Activated T-cell treated with anti-CD3 and anti-CD28 coated beads, Interleukin-2, amount 50 U/mL, for 72 hours (primary cell): ENCODE measurements at regions not wholly inside any gene's neighbourhood (a gene's known extent, or its start where the extent isn't known, plus 50 kb on each side); places are given as distances from the start of the nearest gene placed in this dataset.
A peak's percentile ranks its signal among the peaks of the same experiment; 100 is the strongest.

Experiments
- ATAC-seq, 2 donors: fragments of 150-1000 bp; cut with Tn5 transposase; replicated peaks in 1 of 2; 2 replicates each; pipeline ENCODE4 v1.10.0; 2021; ENCODE audit warnings: moderate library complexity in 2 of 2, mild to moderate bottlenecking in 1 of 2
- DNase-seq, 2 donors: peaks; one replicate each; pipeline ENCODE4 v3.0.0; 2021 to 2022; ENCODE audit warnings: mixed read lengths in 1 of 2
- H3K27ac Mint-ChIP-seq: one replicate; pipeline ENCODE4 v1.8.0; 2022; ENCODE audit warnings: mild to moderate bottlenecking, moderate library complexity, mixed read lengths
- H3K27me3 Mint-ChIP-seq: one replicate; pipeline ENCODE4 v1.8.0; 2022; ENCODE audit warnings: low read depth, mixed read lengths
- H3K36me3 Mint-ChIP-seq, 2 donors: one replicate each; pipeline ENCODE4 v1.8.0; 2022; ENCODE audit warnings: mixed read lengths in 2 of 2, mild to moderate bottlenecking in 1 of 2; ENCODE audit not compliant: insufficient read depth in 2 of 2
- H3K4me1 Mint-ChIP-seq: one replicate; pipeline ENCODE4 v1.8.0; 2022; ENCODE audit warnings: low read depth, mixed read lengths
- H3K4me3 Mint-ChIP-seq, 2 donors: one replicate each; pipeline ENCODE4 v1.8.0; 2022; ENCODE audit warnings: mild to moderate bottlenecking in 2 of 2, mixed read lengths in 2 of 2, moderate library complexity in 2 of 2
- H3K9me3 Mint-ChIP-seq, 2 donors: one replicate each; pipeline ENCODE4 v1.8.0; 2022; ENCODE audit warnings: mixed read lengths in 2 of 2

GRCh38 chr10:90313576-90314325, 544.1 kb downstream of the HTR7 start:
- peaks cover 5% of the 10 kb centered on the region for H3K27me3 Mint-ChIP-seq
- no peak for DNase-seq
- H3K9me3 Mint-ChIP-seq, result peaks cover 0 to 4% of the 10 kb centered on the region in 2 donors
- no peak overlapping the region for H3K27ac Mint-ChIP-seq
- H3K4me3 Mint-ChIP-seq, result no peak overlapping the region
- peaks cover 1% of the 10 kb centered on the region for H3K4me1 Mint-ChIP-seq
- ATAC-seq, result no peak
- no peaks in the 10 kb centered on the region for H3K36me3 Mint-ChIP-seq

GRCh38 chr10:90314718-90315117, 543.1 kb downstream of the HTR7 start:
- Mint-ChIP-seq H3K9me3 (no peaks in the 10 kb centered on the region), H3K36me3 (no peaks in the 10 kb centered on the region), H3K4me1 (peaks cover 10% of the 10 kb centered on the region), H3K27me3 (peaks cover 6% of the 10 kb centered on the region), H3K27ac (no peak overlapping the region), H3K4me3 (no peak overlapping the region)
- DNase-seq (no peak), ATAC-seq (no peak)

- no peaks in the 10 kb centered on the region for H3K9me3 Mint-ChIP-seq
- H3K27me3 Mint-ChIP-seq, result peaks cover 6% of the 10 kb centered on the region
- no peak overlapping the region for H3K4me3 Mint-ChIP-seq
- H3K36me3 Mint-ChIP-seq, result no peaks in the 10 kb centered on the region
- ATAC-seq (no peak), DNase-seq (no peak)
- no peak overlapping the region for H3K27ac Mint-ChIP-seq
- peaks cover 10% of the 10 kb centered on the region for H3K4me1 Mint-ChIP-seq
Measured at GRCh38 chr10:90317172-90317571, 540.7 kb downstream of the HTR7 start.

- Mint-ChIP-seq H3K27ac (no peak overlapping the region), H3K27me3 (peaks cover 11% of the 10 kb centered on the region), H3K36me3 (no peaks in the 10 kb centered on the region), H3K9me3 (peaks cover 0 to 2% of the 10 kb centered on the region in 2 donors), H3K4me3 (no peak overlapping the region), H3K4me1 (peaks cover 10% of the 10 kb centered on the region)
- DNase-seq (no peak), ATAC-seq (no peak)
Measured at GRCh38 chr10:90318659-90319058, 539.2 kb downstream of the HTR7 start.

GRCh38 chr10:90319188-90319914, 538.5 kb downstream of the HTR7 start:
- peak; percentile 6 to 25 for DNase-seq

GRCh38 chr10:90321132-90321816, 536.6 kb downstream of the HTR7 start:
- Mint-ChIP-seq H3K27ac (no peak overlapping the region), H3K4me1 (peaks cover 10% of the 10 kb centered on the region), H3K9me3 (peaks cover 0 to 2% of the 10 kb centered on the region in 2 donors), H3K27me3 (peaks cover 11% of the 10 kb centered on the region), H3K4me3 (no peak overlapping the region), H3K36me3 (no peaks in the 10 kb centered on the region)
- DNase-seq (no peak), ATAC-seq (no peak)

More at GRCh38 chr10:90319188-90319914, 538.5 kb downstream of the HTR7 start:
- Mint-ChIP-seq H3K4me1 (peaks cover 10% of the 10 kb centered on the region), H3K36me3 (no peaks in the 10 kb centered on the region), H3K9me3 (peaks cover 0 to 2% of the 10 kb centered on the region in 2 donors), H3K4me3 (no peak overlapping the region), H3K27ac (no peak overlapping the region), H3K27me3 (peaks cover 11% of the 10 kb centered on the region)
- peak; percentile 83 to 95 for ATAC-seq

- H3K4me3 Mint-ChIP-seq, result no peak overlapping the region
- no peak overlapping the region for H3K27ac Mint-ChIP-seq
- ATAC-seq, result no peak
- H3K4me1 Mint-ChIP-seq, result no peaks in the 10 kb centered on the region
- peaks cover 5% of the 10 kb centered on the region for H3K27me3 Mint-ChIP-seq
- no peaks in the 10 kb centered on the region for H3K36me3 Mint-ChIP-seq
- DNase-seq, result no peak
- H3K9me3 Mint-ChIP-seq, result peaks cover 2 to 3% of the 10 kb centered on the region in 2 donors
Measured at GRCh38 chr10:90326498-90327267, 531.2 kb downstream of the HTR7 start.

GRCh38 chr10:90327611-90328010, 530.2 kb downstream of the HTR7 start:
- Mint-ChIP-seq H3K27me3 (peaks cover 1% of the 10 kb centered on the region), H3K36me3 (no peaks in the 10 kb centered on the region), H3K4me3 (no peak overlapping the region), H3K9me3 (peaks cover 0 to 6% of the 10 kb centered on the region in 2 donors), H3K27ac (no peak overlapping the region), H3K4me1 (no peaks in the 10 kb centered on the region)
- DNase-seq (no peak), ATAC-seq (no peak)

- no peaks in the 10 kb centered on the region for H3K4me1 Mint-ChIP-seq
- H3K27me3 Mint-ChIP-seq, result no peaks in the 10 kb centered on the region
- no peak for ATAC-seq
- no peak overlapping the region for H3K27ac Mint-ChIP-seq
- H3K36me3 Mint-ChIP-seq, result no peaks in the 10 kb centered on the region
- peaks cover 0 to 6% of the 10 kb centered on the region in 2 donors for H3K9me3 Mint-ChIP-seq
- no peak for DNase-seq
- no peak overlapping the region for H3K4me3 Mint-ChIP-seq
Measured at GRCh38 chr10:90328459-90328858, 529.4 kb downstream of the HTR7 start.

- Mint-ChIP-seq H3K4me1 (no peaks in the 10 kb centered on the region), H3K27ac (no peak overlapping the region), H3K9me3 (peaks cover 0 to 6% of the 10 kb centered on the region in 2 donors), H3K4me3 (no peak overlapping the region), H3K27me3 (no peaks in the 10 kb centered on the region), H3K36me3 (no peaks in the 10 kb centered on the region)
- DNase-seq (no peak), ATAC-seq (no peak)
Measured at GRCh38 chr10:90328896-90329295, 528.9 kb downstream of the HTR7 start.

- H3K9me3 Mint-ChIP-seq, result peaks cover under 1 to 2% of the 10 kb centered on the region in 2 donors
- H3K4me1 Mint-ChIP-seq, result no peaks in the 10 kb centered on the region
- DNase-seq, result no peak
- ATAC-seq, result no peak
- no peak overlapping the region for H3K27ac Mint-ChIP-seq
- H3K4me3 Mint-ChIP-seq, result no peak overlapping the region
- no peaks in the 10 kb centered on the region for H3K27me3 Mint-ChIP-seq
- H3K36me3 Mint-ChIP-seq, result no peaks in the 10 kb centered on the region
Measured at GRCh38 chr10:90337316-90337715, 520.5 kb downstream of the HTR7 start.

- no peak for DNase-seq
- Mint-ChIP-seq H3K27ac (no peak overlapping the region), H3K27me3 (no peaks in the 10 kb centered on the region)
Measured at GRCh38 chr10:90342480-90342879, 515.4 kb downstream of the HTR7 start.

More at GRCh38 chr10:90342480-90342879, 515.4 kb downstream of the HTR7 start:
- no peaks in the 10 kb centered on the region for H3K36me3 Mint-ChIP-seq
- H3K4me1 Mint-ChIP-seq, result no peaks in the 10 kb centered on the region
- H3K4me3 Mint-ChIP-seq, result no peak overlapping the region
- peaks cover 0 to 5% of the 10 kb centered on the region in 2 donors for H3K9me3 Mint-ChIP-seq
- ATAC-seq, result no peak
